GM12874 (cell line): ENCODE measurements at regions not wholly inside any gene's neighbourhood (a gene's known extent, or its start where the extent isn't known, plus 50 kb on each side); places are given as distances from the start of the nearest gene placed in this dataset.

Experiments used
- CTCF ChIP-seq: IDR thresholded peaks from 2 replicates; pipeline ENCODE4 v1.5.1; 2011; ENCODE audit warnings: low read depth, mild to moderate bottlenecking, control low read depth, low read length, moderate library complexity; ENCODE audit not compliant: insufficient read depth

GRCh38 chr3:66854601-66855151, 143.4 kb upstream of the KBTBD8 start:
- no peak for TF ChIP-seq CTCF

GRCh38 chr3:66856533-66856932, 141.6 kb upstream of the KBTBD8 start:
- TF ChIP-seq CTCF = no peak

GRCh38 chr3:66858656-66859381, 139.3 kb upstream of the KBTBD8 start:
- no peak for TF ChIP-seq CTCF

GRCh38 chr3:66860771-66861170, 137.3 kb upstream of the KBTBD8 start:
- TF ChIP-seq CTCF = no peak

- no peak for TF ChIP-seq CTCF
Measured at GRCh38 chr3:66863205-66864111, 134.6 kb upstream of the KBTBD8 start.

- no peak for TF ChIP-seq CTCF
Measured at GRCh38 chr3:66884659-66885058, 113.4 kb upstream of the KBTBD8 start.

- no peak for TF ChIP-seq CTCF
Measured at GRCh38 chr3:66885326-66886000, 112.6 kb upstream of the KBTBD8 start.
